HG02938 (cell line): ENCODE measurements at regions not wholly inside any gene's neighbourhood (a gene's known extent, or its start where the extent isn't known, plus 50 kb on each side); places are given as distances from the start of the nearest gene placed in this dataset.
"Not testable (repeated sequence)": the region's sequence is repeated elsewhere in the genome, so short reads cannot be mapped to it uniquely, and the experiment has no call there.

Source experiments
- ATAC-seq: cut with Tn5 transposase; IDR thresholded peaks from one replicate; pipeline ENCODE4 v1.9.1; 2021; ENCODE audit warnings: mild to moderate bottlenecking, moderate library complexity; ENCODE audit not compliant: unreplicated experiment

DNA sequence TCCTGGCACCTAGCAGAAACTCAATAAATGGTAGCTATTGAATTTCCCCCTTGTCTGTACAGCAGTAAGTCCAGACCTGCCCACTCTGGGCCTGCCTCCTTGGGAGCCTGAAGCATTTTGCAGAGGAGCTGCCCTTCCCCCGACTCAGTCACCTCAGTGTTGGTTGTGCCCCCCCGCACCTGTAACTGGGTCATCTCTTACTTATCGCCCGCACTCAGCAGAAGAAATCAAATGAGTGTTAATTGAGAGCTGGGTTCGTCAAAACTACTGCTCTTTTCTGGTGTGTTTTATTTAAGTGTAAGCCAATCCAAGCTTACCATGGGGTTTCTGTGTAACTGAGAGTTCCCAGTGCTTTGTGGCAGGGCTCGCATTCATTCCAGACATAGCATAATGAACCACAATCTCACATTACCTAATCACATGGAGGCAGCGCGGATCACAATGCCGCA is 175.5 kb upstream of the IRF2BP2 start:
- ATAC-seq, result not testable (repeated sequence)

DNA sequence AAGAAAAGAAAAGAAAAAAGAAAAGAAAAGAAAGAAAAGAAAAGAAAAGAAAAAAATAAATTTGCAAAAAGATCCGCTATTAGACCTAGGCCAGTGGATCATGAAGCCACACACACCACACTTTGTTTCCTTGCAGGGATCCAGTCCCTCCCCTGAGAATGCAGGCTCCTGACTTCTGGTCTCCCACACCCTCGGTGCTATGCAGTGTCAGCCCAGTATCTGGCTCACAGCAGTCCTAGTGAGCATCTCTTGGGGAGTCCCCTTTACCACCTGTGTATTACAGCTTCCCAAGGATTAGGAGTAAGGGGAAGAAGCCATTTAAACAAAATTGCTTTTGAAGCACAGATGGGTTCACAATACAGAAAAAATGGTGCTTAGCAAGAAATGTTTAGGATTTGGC is 174.1 kb upstream of the IRF2BP2 start:
- not testable (repeated sequence) for ATAC-seq

DNA sequence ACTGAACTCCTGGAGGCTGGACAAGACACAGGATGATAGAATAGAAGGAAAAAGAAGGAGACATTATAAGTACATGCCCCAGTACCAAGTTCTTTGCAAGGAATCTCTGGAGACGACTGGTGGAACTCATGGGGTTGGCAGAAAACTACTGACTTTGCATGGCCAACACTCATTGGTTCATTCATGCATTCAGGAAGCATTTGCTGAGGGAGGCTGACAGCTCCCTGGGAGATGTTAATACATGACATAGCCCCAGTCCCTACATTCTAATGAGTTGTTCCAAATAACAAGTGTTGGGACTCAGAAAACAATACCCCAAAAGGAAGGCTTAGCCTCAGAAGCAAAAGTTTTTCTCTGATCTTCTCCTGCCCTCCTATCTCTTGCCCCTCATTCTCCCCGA is 172.8 kb upstream of the IRF2BP2 start:
- ATAC-seq, result no peak

- ATAC-seq, result no peak
Observed at GRCh38 chr1:234782105-234782751, 172.2 kb upstream of the IRF2BP2 start.

DNA sequence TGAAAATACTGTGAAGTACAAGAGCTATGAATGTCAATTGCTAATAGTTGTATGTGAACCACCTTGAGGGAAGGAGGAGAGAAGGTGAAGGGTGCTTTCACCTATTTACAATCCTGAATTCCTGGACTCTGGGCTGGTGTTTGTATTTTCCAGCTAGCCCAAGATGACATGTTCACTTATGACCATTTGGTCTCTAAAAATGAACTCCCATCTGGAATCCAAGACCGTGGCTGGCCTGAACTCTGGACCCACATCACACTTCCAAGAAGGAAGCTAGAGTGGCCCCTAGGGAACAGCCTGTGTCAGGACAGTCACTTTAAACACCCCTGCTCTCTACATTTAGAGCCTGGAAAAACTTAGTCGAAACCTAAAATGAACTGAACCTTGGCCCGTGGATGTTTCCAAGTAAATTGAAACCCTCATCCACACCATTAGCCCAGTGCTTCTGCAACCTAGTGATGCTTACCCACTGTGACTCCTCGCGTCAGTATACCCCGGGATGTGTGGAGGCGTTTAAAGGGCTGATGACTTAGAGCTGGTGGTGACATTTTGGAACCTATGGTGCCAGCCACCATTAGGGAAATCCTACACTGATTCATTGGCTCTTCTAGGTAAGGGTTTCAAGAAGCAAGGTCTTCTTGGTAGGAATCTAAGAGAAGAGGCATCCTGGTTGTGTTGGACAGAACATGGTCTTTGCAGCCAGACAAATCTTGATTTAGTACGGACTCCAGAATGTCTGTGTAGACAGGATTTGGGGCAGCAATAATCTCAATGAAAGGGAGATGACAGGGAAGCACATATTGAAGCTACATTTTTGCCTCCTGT is 171.5 kb upstream of the IRF2BP2 start:
- ATAC-seq, result no peak

GRCh38 chr1:234780531-234781162 is 170.7 kb upstream of the IRF2BP2 start:
- no peak for ATAC-seq

- ATAC-seq, result no peak
Observed at GRCh38 chr1:234780112-234780511, 170.1 kb upstream of the IRF2BP2 start.

DNA sequence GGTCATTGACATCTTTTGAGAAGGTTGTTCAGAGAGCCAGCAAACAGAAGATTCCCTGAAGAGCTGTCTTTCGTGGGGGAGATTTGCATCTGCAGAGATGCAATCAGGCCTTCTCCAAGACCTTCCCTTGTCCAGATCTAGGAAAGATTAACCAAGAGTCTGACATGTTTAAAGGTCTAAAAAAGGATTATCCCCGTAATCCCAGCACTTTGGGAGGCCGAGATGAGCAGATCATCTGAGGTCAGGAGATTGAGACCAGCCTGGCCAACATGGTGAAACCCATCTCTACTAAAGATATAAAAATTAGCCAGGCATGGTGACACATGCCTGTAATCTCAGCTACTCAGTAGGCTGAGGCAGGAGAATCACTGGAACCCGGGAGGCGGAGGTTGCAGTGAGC is 169.6 kb upstream of the IRF2BP2 start:
- ATAC-seq, result not testable (repeated sequence)

DNA sequence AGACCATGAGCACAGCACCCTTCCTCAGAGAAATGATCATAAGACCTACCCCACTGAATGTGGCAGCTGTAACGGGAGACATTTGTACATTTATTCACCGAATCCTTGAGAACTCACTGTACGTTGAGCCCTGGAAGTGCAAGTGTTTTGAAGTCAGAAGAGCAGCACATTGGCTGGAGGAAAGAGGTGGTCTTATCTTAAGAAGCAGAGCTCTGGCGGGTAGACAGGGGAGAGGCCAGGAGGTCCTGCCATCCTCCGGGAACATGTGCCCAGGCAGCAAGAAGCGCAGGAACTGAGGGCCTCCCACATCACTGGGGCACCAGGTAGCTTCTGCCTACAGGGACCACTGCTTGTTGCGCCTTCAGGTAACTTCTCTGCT is 169.2 kb upstream of the IRF2BP2 start:
- ATAC-seq, result no peak

DNA sequence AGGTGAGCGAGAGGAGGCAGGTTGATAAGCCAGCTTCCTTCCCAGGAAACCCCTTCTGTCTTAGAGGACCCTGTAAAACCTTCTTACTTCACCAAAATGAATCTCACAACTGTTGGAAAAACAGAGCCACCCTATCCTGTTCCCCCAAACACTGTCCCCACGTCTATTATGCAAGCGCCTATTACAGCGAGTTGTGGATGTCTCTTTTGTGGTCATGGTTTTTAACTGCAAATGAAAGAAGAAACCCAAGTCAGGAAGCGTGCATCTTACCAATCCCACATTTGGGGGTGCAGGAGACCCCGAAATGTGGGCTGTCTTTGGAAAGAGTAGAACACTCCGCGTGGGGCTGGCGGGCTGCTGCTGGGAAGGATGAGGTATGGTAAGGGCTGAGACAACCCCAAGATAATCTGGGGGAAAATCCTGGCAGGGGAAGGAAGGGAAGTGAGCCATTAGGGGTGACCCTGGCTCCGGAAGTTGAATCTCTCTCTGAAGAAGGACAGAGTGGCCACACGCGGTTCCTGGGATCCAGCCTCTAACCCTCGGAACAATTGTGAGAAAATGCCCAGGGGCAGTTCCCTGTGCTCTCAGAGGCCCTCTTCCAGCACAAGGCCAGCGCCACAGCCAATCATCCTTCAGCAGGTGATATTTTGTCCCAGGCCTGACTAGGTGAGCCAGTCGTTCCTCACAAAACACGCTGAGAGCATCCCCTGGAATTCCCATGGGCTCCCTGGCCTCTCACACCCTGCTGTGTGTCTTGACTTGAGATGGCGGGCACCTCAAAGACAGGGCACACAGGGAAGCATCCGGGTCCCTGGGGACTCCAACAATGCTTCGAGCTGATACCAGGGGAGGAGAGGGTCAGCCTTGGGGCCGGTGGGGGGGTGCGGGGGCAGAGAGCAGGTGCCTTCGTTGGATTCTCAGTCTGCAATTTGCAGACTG is 168.5 kb upstream of the IRF2BP2 start:
- ATAC-seq, result no peak

- no peak for ATAC-seq
Observed at GRCh38 chr1:234777856-234778220, 167.9 kb upstream of the IRF2BP2 start.

- ATAC-seq, result no peak
Observed at GRCh38 chr1:234776876-234777855, 167.2 kb upstream of the IRF2BP2 start.

- ATAC-seq, result no peak
Observed at GRCh38 chr1:234776256-234776875, 166.4 kb upstream of the IRF2BP2 start.

DNA sequence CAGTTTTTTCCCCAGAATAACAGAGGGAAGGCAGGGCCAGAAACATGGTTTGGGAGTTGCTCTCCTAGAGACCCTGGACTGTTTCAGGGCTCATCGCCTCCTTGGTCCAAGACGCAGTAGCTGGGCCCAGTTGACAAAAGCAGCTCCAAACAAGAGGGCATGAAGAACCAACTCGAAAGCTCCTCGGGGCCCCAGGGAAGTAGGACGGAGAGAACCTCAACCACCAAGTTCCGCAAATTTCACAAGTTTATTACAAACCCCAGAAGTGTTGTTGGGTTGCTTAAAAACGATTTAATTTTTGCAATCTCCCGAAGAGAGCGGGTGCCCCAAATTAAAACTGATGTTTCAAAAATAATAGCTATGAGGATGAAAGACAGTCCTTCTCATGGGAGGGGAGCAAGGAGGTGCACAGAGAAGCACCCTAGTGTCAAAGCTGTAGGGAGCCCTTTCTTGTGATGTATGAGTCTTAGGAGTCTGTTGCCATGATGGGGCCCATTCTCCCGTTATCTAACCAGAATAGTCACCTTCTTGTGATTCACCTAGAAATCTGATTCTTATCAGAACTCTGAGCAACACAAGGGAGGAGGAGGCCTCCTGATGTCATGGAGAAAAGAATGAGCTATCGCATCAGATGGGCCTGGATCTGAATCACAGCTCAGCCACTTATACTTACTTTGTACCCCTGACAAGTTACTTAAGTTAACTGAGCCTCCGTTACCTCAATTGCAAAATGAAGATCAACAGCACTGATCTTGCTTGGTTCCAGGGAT is 165.7 kb upstream of the IRF2BP2 start:
- no peak for ATAC-seq

GRCh38 chr1:234774971-234775370 is 165.0 kb upstream of the IRF2BP2 start:
- ATAC-seq, result no peak

DNA sequence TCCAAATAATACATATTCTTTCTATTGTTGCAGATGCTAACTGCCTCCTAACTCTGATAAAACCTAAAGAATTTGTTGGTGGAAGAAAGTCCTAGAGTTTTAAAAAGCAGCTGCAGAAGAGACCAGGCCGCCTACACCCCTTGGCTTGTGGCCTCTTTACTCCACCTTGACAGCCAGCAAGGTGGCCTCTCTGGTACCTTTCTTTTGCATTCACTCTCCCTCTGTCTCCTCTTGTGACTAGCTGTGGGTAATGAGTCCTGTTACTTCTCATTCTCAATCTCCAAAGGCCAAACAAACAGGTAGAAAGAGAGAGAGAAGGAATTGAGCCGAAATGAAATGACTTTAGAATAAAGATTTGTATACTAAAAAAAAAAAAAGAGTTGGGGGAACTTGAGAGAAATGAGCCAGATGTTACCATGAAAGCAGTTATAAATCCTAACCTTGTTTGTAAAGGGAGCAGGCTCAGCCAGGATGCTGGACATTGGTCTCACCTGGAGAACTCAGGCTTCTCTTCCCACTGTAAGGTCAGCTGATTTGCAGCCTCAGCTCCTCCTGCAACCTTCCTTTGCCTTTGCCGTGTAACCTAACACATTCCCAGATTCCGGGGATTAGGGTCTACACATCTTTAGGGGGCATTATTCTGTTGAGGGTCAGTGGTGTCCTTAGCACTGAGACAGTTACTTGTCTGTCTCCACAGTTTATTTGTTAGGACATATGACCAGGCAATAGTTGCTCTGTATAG is 164.1 kb upstream of the IRF2BP2 start:
- no peak for ATAC-seq

- peak; percentile 88 for ATAC-seq
Observed at GRCh38 chr1:234772345-234773147, 162.6 kb upstream of the IRF2BP2 start.
